Calu3 (cell line): ENCODE measurements at regions not wholly inside any gene's neighbourhood (a gene's known extent, or its start where the extent isn't known, plus 50 kb on each side); places are given as distances from the start of the nearest gene placed in this dataset.

Experiments used
- BruUV-seq: library from RNA; stranded (reverse); fragments of 400-500 nt; replicated peaks from 2 replicates; lab custom pipeline; 2021; lab: Mats Ljungman, UMichigan
- CTCF ChIA-PET: fragments of 300-600 bp; sonication (Branson Sonifier 250); formaldehyde crosslinking; loops from one replicate; lab custom pipeline; 2022; ENCODE audit warnings: antibody characterized with exemption; lab: Charles Lee
- DNase-seq: peaks from one replicate; pipeline ENCODE4 v3.0.0; 2022
- H3K27ac Mint-ChIP-seq: one replicate; pipeline ENCODE4 v1.8.0; 2022; ENCODE audit warnings: mixed read lengths; ENCODE audit not compliant: unreplicated experiment
- H3K27me3 Mint-ChIP-seq: one replicate; pipeline ENCODE4 v1.8.0; 2022; ENCODE audit warnings: mixed read lengths; ENCODE audit not compliant: unreplicated experiment
- H3K36me3 Mint-ChIP-seq: one replicate; pipeline ENCODE4 v1.8.0; 2022; ENCODE audit warnings: mild to moderate bottlenecking, moderate library complexity, mixed read lengths; ENCODE audit not compliant: insufficient read depth, unreplicated experiment
- H3K4me1 Mint-ChIP-seq: one replicate; pipeline ENCODE4 v1.8.0; 2022; ENCODE audit warnings: mild to moderate bottlenecking, low read depth, mixed read lengths; ENCODE audit not compliant: unreplicated experiment
- H3K4me3 Mint-ChIP-seq: one replicate; pipeline ENCODE4 v1.8.0; 2022; ENCODE audit warnings: mild to moderate bottlenecking, low read depth, moderate library complexity, mixed read lengths; ENCODE audit not compliant: unreplicated experiment
- H3K9me3 Mint-ChIP-seq: one replicate; pipeline ENCODE4 v1.8.0; 2022; ENCODE audit warnings: low read depth, mixed read lengths; ENCODE audit not compliant: unreplicated experiment
- CTCF ChIP-seq: fragments of 200-600 bp; IDR thresholded peaks from one replicate; pipeline ENCODE4 v1.8.0; 2022; ENCODE audit warnings: antibody characterized with exemption; ENCODE audit not compliant: unreplicated experiment
- intact Hi-C: fragments of 100-400 bp; cut with micrococcal nuclease; formaldehyde crosslinking; loops from one replicate; pipeline ENCODE4 v1.10.0; 2022; ENCODE audit not compliant: unreplicated experiment

- no peak for DNase-seq
- Mint-ChIP-seq H3K4me3 (no peak overlapping the region), H3K9me3 (peaks cover under 1% of the 10 kb centered on the region), H3K4me1 (no peaks in the 10 kb centered on the region), H3K27me3 (no peaks in the 10 kb centered on the region), H3K27ac (no peak overlapping the region), H3K36me3 (no peaks in the 10 kb centered on the region)
- CTCF ChIA-PET = no interaction called here
- intact Hi-C loops = no loop called here
- no peak for TF ChIP-seq CTCF
- no TSS peak for BruUV-seq
These were observed 1608.8 kb upstream of the PCDH20 start for GRCh38 chr13:63024458-63024857.

- no TSS peak for BruUV-seq
- Mint-ChIP-seq H3K4me1 (no peaks in the 10 kb centered on the region), H3K27me3 (no peaks in the 10 kb centered on the region), H3K27ac (no peak overlapping the region), H3K9me3 (no peaks in the 10 kb centered on the region), H3K36me3 (no peaks in the 10 kb centered on the region), H3K4me3 (no peak overlapping the region)
- CTCF ChIA-PET = no interaction called here
- no peak for DNase-seq
- no peak for TF ChIP-seq CTCF
- intact Hi-C loops = no loop called here
These were observed 1596.3 kb upstream of the PCDH20 start for GRCh38 chr13:63011996-63012395.

- Mint-ChIP-seq H3K27me3 (no peaks in the 10 kb centered on the region), H3K27ac (no peak overlapping the region), H3K36me3 (no peaks in the 10 kb centered on the region), H3K4me3 (no peak overlapping the region), H3K9me3 (no peaks in the 10 kb centered on the region), H3K4me1 (no peaks in the 10 kb centered on the region)
- CTCF ChIA-PET = no interaction called here
- no peak for DNase-seq
- no peak for TF ChIP-seq CTCF
- BruUV-seq = no TSS peak
- intact Hi-C loops = no loop called here
These were observed 1594.5 kb upstream of the PCDH20 start for GRCh38 chr13:63010072-63010658.

GRCh38 chr13:63005625-63006024 lies 1590.0 kb upstream of the PCDH20 start:
- H3K27ac Mint-ChIP-seq = no peak overlapping the region
- CTCF ChIA-PET = no interaction called here
- DNase-seq = no peak
- TF ChIP-seq CTCF = no peak
- no TSS peak for BruUV-seq
- no peak overlapping the region for H3K4me3 Mint-ChIP-seq
- H3K36me3 Mint-ChIP-seq = no peaks in the 10 kb centered on the region
- intact Hi-C loops = no loop called here
- H3K4me1 Mint-ChIP-seq = no peaks in the 10 kb centered on the region
- H3K27me3 Mint-ChIP-seq = no peaks in the 10 kb centered on the region
- no peaks in the 10 kb centered on the region for H3K9me3 Mint-ChIP-seq
